Small intestine (tissue), 7 donors: ENCODE measurements at regions not wholly inside any gene's neighbourhood (a gene's known extent, or its start where the extent isn't known, plus 50 kb on each side); places are given as distances from the start of the nearest gene placed in this dataset.

Source experiments
- DNase-seq, 2 donors: peaks; one replicate each; pipeline versions ENCODE4 v3.0.0 to v3.0.0-alpha.2; 2013
- FAIRE-seq: peaks from 2 replicates; lab custom pipeline; 2012; peaks lifted over from hg19 to GRCh38; lab: Jason Lieb, UNC
- H3K27ac ChIP-seq, 3 donors: one replicate each; pipeline ENCODE4 v1.5.1; 2013; ENCODE audit warnings: low read length in 2 of 3, mild to moderate bottlenecking in 2 of 3, control low read depth in 1 of 3, inconsistent platforms in 1 of 3, low read depth in 1 of 3, moderate library complexity in 1 of 3
- H3K27me3 ChIP-seq, 3 donors: one replicate each; pipeline ENCODE4 v1.6.1; 2013; ENCODE audit warnings: low read length in 3 of 3, inconsistent platforms in 1 of 3; ENCODE audit not compliant: control insufficient read depth in 3 of 3, insufficient read depth in 3 of 3
- H3K36me3 ChIP-seq, 3 donors: one replicate each; pipeline ENCODE4 v1.6.1; 2013; ENCODE audit warnings: low read length in 3 of 3, inconsistent platforms in 1 of 3, low read depth in 1 of 3, mild to moderate bottlenecking in 1 of 3, moderate library complexity in 1 of 3; ENCODE audit not compliant: control insufficient read depth in 3 of 3, insufficient read depth in 2 of 3
- H3K4me1 ChIP-seq, 3 donors: one replicate each; pipeline ENCODE4 v1.6.1; 2013; ENCODE audit warnings: low read length in 2 of 3, inconsistent platforms in 1 of 3, low read depth in 1 of 3, mild to moderate bottlenecking in 1 of 3, moderate library complexity in 1 of 3; ENCODE audit not compliant: control insufficient read depth in 3 of 3, insufficient read depth in 2 of 3
- H3K4me3 ChIP-seq, 3 donors: one replicate each; pipeline ENCODE4 v1.5.1; 2013; ENCODE audit warnings: low read length in 3 of 3, control low read depth in 1 of 3, inconsistent platforms in 1 of 3, low read depth in 1 of 3, mild to moderate bottlenecking in 1 of 3, moderate library complexity in 1 of 3
- H3K9me3 ChIP-seq, 2 donors: one replicate each; pipeline ENCODE4 v1.6.1; 2013; ENCODE audit warnings: low read depth in 1 of 2, low read length in 1 of 2; ENCODE audit not compliant: control insufficient read depth in 2 of 2, insufficient read depth in 1 of 2
- WGBS, 3 donors: extraction: QIAGEN DNeasy Blood & Tissue Kit; methylation state at CpG; one replicate each; pipeline ENCODE4 v1.1.7; 2013; 5-methylcytosine and 5-hydroxymethylcytosine counted together
- donor health status: healthy with polysubstance abuse.
- donor health status: control.
- donor health status: control.
- donor health status: Bipolar disorder and iron deficiency.
- donor health status: healthy.

- FAIRE-seq, result no peak
- H3K9me3 ChIP-seq, result peaks cover under 1 to 2% of the 10 kb centered on the region in 2 donors
- H3K27ac ChIP-seq, result no peak overlapping the region
- H3K4me3 ChIP-seq, result no peak overlapping the region
- no peaks in the 10 kb centered on the region for H3K4me1 ChIP-seq
- no peak for DNase-seq
- peaks cover 0 to 5% (median 0%) of the 10 kb centered on the region in 3 donors for H3K27me3 ChIP-seq
- no peaks in the 10 kb centered on the region for H3K36me3 ChIP-seq
Measured at GRCh38 chr12:113630625-113631024, 159.0 kb upstream of the LHX5 start.

GRCh38 chr12:113625499-113625898, 153.8 kb upstream of the LHX5 start:
- Histone ChIP-seq H3K36me3 (no peaks in the 10 kb centered on the region), H3K4me1 (no peaks in the 10 kb centered on the region), H3K4me3 (no peak overlapping the region), H3K27me3 (peaks cover 0 to 5% (median 0%) of the 10 kb centered on the region in 3 donors), H3K27ac (no peak overlapping the region), H3K9me3 (peaks cover 1 to 3% of the 10 kb centered on the region in 2 donors)
- 73 to 94% (median 89%) methylated on average over 2 of the region's 2 CpGs for WGBS, 3 donors
- FAIRE-seq, result no peak
- DNase-seq, result no peak

GRCh38 chr12:113622410-113622809, 150.7 kb upstream of the LHX5 start:
- Histone ChIP-seq H3K27ac (no peak overlapping the region), H3K4me1 (no peaks in the 10 kb centered on the region), H3K9me3 (peaks cover 1 to 3% of the 10 kb centered on the region in 2 donors), H3K4me3 (no peak overlapping the region), H3K36me3 (no peaks in the 10 kb centered on the region), H3K27me3 (peaks cover 0 to 2% (median 0%) of the 10 kb centered on the region in 3 donors)
- no peak for DNase-seq
- WGBS, 3 donors, result 48 to 54% (median 51%) methylated on average over 10 of the region's 10 CpGs
- no peak for FAIRE-seq

GRCh38 chr12:113620437-113620976, 148.8 kb upstream of the LHX5 start:
- Histone ChIP-seq H3K4me3 (no peak overlapping the region), H3K9me3 (peaks cover 0 to under 1% of the 10 kb centered on the region in 2 donors), H3K36me3 (no peaks in the 10 kb centered on the region), H3K27me3 (peaks cover 0 to 2% (median 0%) of the 10 kb centered on the region in 3 donors), H3K27ac (no peak overlapping the region), H3K4me1 (no peaks in the 10 kb centered on the region)
- WGBS, 3 donors, result 76 to 83% (median 78%) methylated on average over 6 of the region's 6 CpGs
- FAIRE-seq (no peak), DNase-seq (no peak)

GRCh38 chr12:113619202-113619601, 147.5 kb upstream of the LHX5 start:
- Histone ChIP-seq H3K27ac (no peak overlapping the region), H3K36me3 (no peaks in the 10 kb centered on the region), H3K27me3 (peaks cover 0 to 2% (median 0%) of the 10 kb centered on the region in 3 donors), H3K4me1 (no peaks in the 10 kb centered on the region), H3K4me3 (no peak overlapping the region), H3K9me3 (no peaks in the 10 kb centered on the region)
- FAIRE-seq, result no peak
- DNase-seq, result no peak
- WGBS, 3 donors, result 6 to 34% (median 23%) methylated on average over 5 of the region's 5 CpGs

- no peaks in the 10 kb centered on the region for H3K4me1 ChIP-seq
- no peak for DNase-seq
- no peaks in the 10 kb centered on the region for H3K9me3 ChIP-seq
- no peak overlapping the region for H3K4me3 ChIP-seq
- WGBS, 3 donors, result 81 to 89% (median 81%) methylated on average over 2 of the region's 2 CpGs
- no peaks in the 10 kb centered on the region for H3K36me3 ChIP-seq
- no peak overlapping the region for H3K27ac ChIP-seq
- H3K27me3 ChIP-seq, result peaks cover 0 to 35% (median 22%) of the 10 kb centered on the region in 3 donors
- no peak for FAIRE-seq
Measured at GRCh38 chr12:113613414-113613813, 141.7 kb upstream of the LHX5 start.

GRCh38 chr12:113612793-113613192, 141.1 kb upstream of the LHX5 start:
- DNase-seq (no peak), FAIRE-seq (no peak)
- Histone ChIP-seq H3K4me1 (no peaks in the 10 kb centered on the region), H3K4me3 (no peak overlapping the region), H3K27me3 (peaks cover 0 to 35% (median 22%) of the 10 kb centered on the region in 3 donors), H3K36me3 (no peaks in the 10 kb centered on the region), H3K9me3 (no peaks in the 10 kb centered on the region), H3K27ac (no peak overlapping the region)
- 24 to 48% (median 34%) methylated on average over 3 of the region's 3 CpGs for WGBS, 3 donors

GRCh38 chr12:113612076-113612728, 140.5 kb upstream of the LHX5 start:
- no peak for DNase-seq

More at GRCh38 chr12:113612076-113612728, 140.5 kb upstream of the LHX5 start:
- Histone ChIP-seq H3K9me3 (no peaks in the 10 kb centered on the region), H3K4me3 (no peak overlapping the region), H3K27ac (no peak overlapping the region), H3K27me3 (peaks cover 0 to 35% (median 24%) of the 10 kb centered on the region in 3 donors), H3K4me1 (no peaks in the 10 kb centered on the region), H3K36me3 (no peaks in the 10 kb centered on the region)
- WGBS, 3 donors, result 32 to 39% (median 38%) methylated on average over 16 of the region's 16 CpGs
- no peak for FAIRE-seq
